CD14-positive monocyte (primary cell): ENCODE measurements at regions not wholly inside any gene's neighbourhood (a gene's known extent, or its start where the extent isn't known, plus 50 kb on each side); places are given as distances from the start of the nearest gene placed in this dataset.

Source experiments
- DNase-seq, 3 donors: peaks; one replicate each; pipeline ENCODE4 v3.0.0-alpha.2; 2011 to 2022
- H2AFZ ChIP-seq: 2 replicates; pipeline ENCODE4 v1.6.0; 2012; ENCODE audit warnings: mild to moderate bottlenecking, low read depth, low read length, inconsistent platforms; ENCODE audit not compliant: insufficient read depth, poor library complexity, severe bottlenecking
- H3K27ac ChIP-seq, 2 donors: 1 replicate in 1 of 2; 2 replicates in 1 of 2; pipeline ENCODE4 v1.5.1; 2012 to 2013; ENCODE audit warnings: low read length in 2 of 2, control low read depth in 1 of 2, inconsistent platforms in 1 of 2, low read depth in 1 of 2, mild to moderate bottlenecking in 1 of 2
- H3K27me3 ChIP-seq, 2 donors: one replicate each; pipeline versions ENCODE4 v1.6.0 to v1.6.1; 2011 to 2013; ENCODE audit warnings: low read length in 2 of 2; ENCODE audit not compliant: control insufficient read depth in 2 of 2, insufficient read depth in 2 of 2
- H3K36me3 ChIP-seq, 2 donors: replicated peaks in 1 of 2; 1 replicate in 1 of 2; 2 replicates in 1 of 2; pipeline versions ENCODE4 v1.5.1 to v1.6.1; 2012 to 2013; ENCODE audit warnings: low read length in 2 of 2, control low read depth in 1 of 2, inconsistent platforms in 1 of 2, mild to moderate bottlenecking in 1 of 2; ENCODE audit not compliant: insufficient read depth in 2 of 2, control insufficient read depth in 1 of 2
- H3K4me1 ChIP-seq, 2 donors: 1 replicate in 1 of 2; 2 replicates in 1 of 2; pipeline versions ENCODE4 v1.5.1 to v1.6.1; 2012 to 2013; ENCODE audit warnings: low read length in 2 of 2, control low read depth in 1 of 2, inconsistent platforms in 1 of 2, mild to moderate bottlenecking in 1 of 2, moderate library complexity in 1 of 2; ENCODE audit not compliant: insufficient read depth in 2 of 2, control insufficient read depth in 1 of 2
- H3K4me2 ChIP-seq: replicated peaks from 2 replicates; pipeline ENCODE3; 2012; ENCODE audit warnings: low read length, moderate library complexity, mild to moderate bottlenecking; ENCODE audit not compliant: poor library complexity, severe bottlenecking; ENCODE audit errors: extremely low read depth
- H3K4me3 ChIP-seq, 3 experiments: fragments of 200-600 bp in 1 of 3; sonication (generic) in 1 of 3; replicated peaks in 1 of 3; 1 replicate in 2 of 3; 2 replicates in 1 of 3; pipeline ENCODE4 v1.5.1; 2011 to 2013; ENCODE audit warnings: low read length in 3 of 3, mild to moderate bottlenecking in 3 of 3, control low read depth in 2 of 3, low read depth in 2 of 3, inconsistent platforms in 1 of 3, moderate library complexity in 1 of 3
- H3K79me2 ChIP-seq: 2 replicates; pipeline ENCODE4 v1.6.0; 2012; ENCODE audit warnings: mild to moderate bottlenecking, control low read depth, inconsistent platforms, low read length, moderate library complexity; ENCODE audit not compliant: insufficient read depth
- H3K9ac ChIP-seq: 2 replicates; pipeline ENCODE4 v1.6.0; 2017; ENCODE audit warnings: low read length, mild to moderate bottlenecking; ENCODE audit not compliant: insufficient read depth, poor library complexity, severe bottlenecking
- H3K9me3 ChIP-seq, 2 donors: replicated peaks in 1 of 2; 1 replicate in 1 of 2; 2 replicates in 1 of 2; pipeline versions ENCODE4 v1.5.1 to v1.6.1; 2012 to 2013; ENCODE audit warnings: low read length in 2 of 2, control low read depth in 1 of 2; ENCODE audit not compliant: control insufficient read depth in 1 of 2, insufficient read depth in 1 of 2
- H4K20me1 ChIP-seq: 2 replicates; pipeline ENCODE4 v1.6.0; 2012; ENCODE audit warnings: mild to moderate bottlenecking, low read length, control low read depth, moderate library complexity; ENCODE audit not compliant: insufficient read depth
- H3K27ac Mint-ChIP-seq, 7 donors: one replicate each; pipeline ENCODE4 v1.8.0; 2020; ENCODE audit warnings: mild to moderate bottlenecking in 7 of 7, mixed read lengths in 7 of 7, moderate library complexity in 6 of 7, inconsistent platforms in 2 of 7
- H3K27me3 Mint-ChIP-seq, 3 donors: one replicate each; pipeline ENCODE4 v1.8.0; 2021 to 2022; ENCODE audit warnings: low read depth in 3 of 3, mild to moderate bottlenecking in 3 of 3, mixed read lengths in 3 of 3, moderate library complexity in 3 of 3, inconsistent platforms in 1 of 3
- H3K36me3 Mint-ChIP-seq, 2 donors: one replicate each; pipeline ENCODE4 v1.8.0; 2020; ENCODE audit warnings: mixed read lengths in 2 of 2, inconsistent platforms in 1 of 2, mild to moderate bottlenecking in 1 of 2
- H3K4me1 Mint-ChIP-seq: one replicate; pipeline ENCODE4 v1.8.0; 2020; ENCODE audit warnings: mild to moderate bottlenecking, mixed read lengths
- H3K4me3 Mint-ChIP-seq, 2 donors: one replicate each; pipeline ENCODE4 v1.8.0; 2020; ENCODE audit warnings: mild to moderate bottlenecking in 2 of 2, mixed read lengths in 2 of 2, moderate library complexity in 1 of 2
- H3K9me3 Mint-ChIP-seq, 7 donors: one replicate each; pipeline ENCODE4 v1.8.0; 2020 to 2022; ENCODE audit warnings: mixed read lengths in 7 of 7, mild to moderate bottlenecking in 6 of 7, moderate library complexity in 6 of 7, inconsistent platforms in 2 of 7
- WGBS: methylation state at CpG from one replicate; pipeline ENCODE4 v1.1.5; 2013; ENCODE audit warnings: missing lambda C conversion rate; ENCODE audit not compliant: insufficient coverage; 5-methylcytosine and 5-hydroxymethylcytosine counted together
- intact Hi-C, 2 donors: fragments of 100-400 bp; cut with micrococcal nuclease; formaldehyde crosslinking; loops; one replicate each; pipeline versions ENCODE4 v1.15.0 to v1.15.1; 2023
- TF ChIP-seq, protein P1 (sequence below): fragments of 200-600 bp; IDR thresholded peaks from one replicate; pipeline ENCODE4 v1.8.0; 2022; ENCODE audit warnings: antibody characterized with exemption, mild to moderate bottlenecking

DNA sequence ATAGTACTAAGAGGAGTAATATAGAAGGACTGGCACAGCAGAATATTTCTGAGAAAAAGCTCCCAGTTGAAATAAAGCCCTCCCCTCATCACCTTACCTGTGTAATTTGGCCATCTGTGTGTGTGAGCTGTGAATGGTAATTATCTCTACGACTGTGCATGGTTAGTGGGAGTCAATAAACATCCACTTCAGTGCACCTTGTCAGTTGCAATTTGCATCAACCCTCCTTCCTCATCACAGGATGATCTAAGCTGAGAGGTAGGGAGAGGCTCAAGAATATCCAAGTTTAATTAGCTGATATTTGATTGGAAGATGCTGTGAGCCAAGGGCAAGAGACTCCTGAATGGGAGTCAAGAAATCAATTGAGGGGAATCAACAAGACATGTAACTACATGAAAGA is 694.9 kb upstream of the KLHL29 start:
- Histone ChIP-seq H3K4me1 (no peaks in the 10 kb centered on the region), H3K27ac (no peak overlapping the region), H3K4me3 (no peak overlapping the region), H2AFZ (no peak overlapping the region), H3K9me3 (peaks cover 0 to 13% of the 10 kb centered on the region in 2 donors), H4K20me1 (no peaks in the 10 kb centered on the region), H3K36me3 (no peaks in the 10 kb centered on the region), H3K9ac (no peak overlapping the region), H3K79me2 (no peaks in the 10 kb centered on the region), H3K27me3 (no peaks in the 10 kb centered on the region), H3K4me2 (no peak overlapping the region)
- TF ChIP-seq, protein P1, sequence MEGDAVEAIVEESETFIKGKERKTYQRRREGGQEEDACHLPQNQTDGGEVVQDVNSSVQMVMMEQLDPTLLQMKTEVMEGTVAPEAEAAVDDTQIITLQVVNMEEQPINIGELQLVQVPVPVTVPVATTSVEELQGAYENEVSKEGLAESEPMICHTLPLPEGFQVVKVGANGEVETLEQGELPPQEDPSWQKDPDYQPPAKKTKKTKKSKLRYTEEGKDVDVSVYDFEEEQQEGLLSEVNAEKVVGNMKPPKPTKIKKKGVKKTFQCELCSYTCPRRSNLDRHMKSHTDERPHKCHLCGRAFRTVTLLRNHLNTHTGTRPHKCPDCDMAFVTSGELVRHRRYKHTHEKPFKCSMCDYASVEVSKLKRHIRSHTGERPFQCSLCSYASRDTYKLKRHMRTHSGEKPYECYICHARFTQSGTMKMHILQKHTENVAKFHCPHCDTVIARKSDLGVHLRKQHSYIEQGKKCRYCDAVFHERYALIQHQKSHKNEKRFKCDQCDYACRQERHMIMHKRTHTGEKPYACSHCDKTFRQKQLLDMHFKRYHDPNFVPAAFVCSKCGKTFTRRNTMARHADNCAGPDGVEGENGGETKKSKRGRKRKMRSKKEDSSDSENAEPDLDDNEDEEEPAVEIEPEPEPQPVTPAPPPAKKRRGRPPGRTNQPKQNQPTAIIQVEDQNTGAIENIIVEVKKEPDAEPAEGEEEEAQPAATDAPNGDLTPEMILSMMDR, result no peak
- whole genome bisulfite sequencing, result no CpG with 5 or more reads among the region's 1 CpG
- DNase-seq, result no peak
- intact Hi-C loops, result no loop called here
- peaks cover 0 to 7% (median 2%) of the 10 kb centered on the region in 7 donors for H3K9me3 Mint-ChIP-seq
- H3K36me3 Mint-ChIP-seq, result no peaks in the 10 kb centered on the region
- no peaks in the 10 kb centered on the region for H3K4me1 Mint-ChIP-seq
- no peaks in the 10 kb centered on the region for H3K27me3 Mint-ChIP-seq
- H3K27ac Mint-ChIP-seq, result no peak overlapping the region
- no peak overlapping the region for H3K4me3 Mint-ChIP-seq

DNA sequence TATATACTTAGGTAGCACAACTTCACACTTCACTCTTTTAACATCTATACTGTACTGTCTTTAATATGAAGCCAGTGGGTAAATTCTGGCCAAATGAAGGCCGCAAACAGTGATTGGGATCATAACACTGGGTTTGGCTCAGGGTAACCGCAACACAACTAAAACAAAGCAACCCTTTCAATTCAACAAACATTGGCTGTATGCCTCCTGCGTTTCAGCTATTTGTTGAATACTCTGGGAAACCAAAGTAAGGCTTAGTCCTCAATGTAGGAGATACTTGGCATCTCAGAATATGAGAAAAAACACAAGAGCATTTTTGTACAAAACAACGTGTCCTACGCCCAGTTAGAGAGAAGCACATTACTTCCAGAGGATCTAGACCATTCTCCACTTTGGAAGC is 693.3 kb upstream of the KLHL29 start:
- intact Hi-C loops, result no loop called here
- H2AFZ ChIP-seq, result no peak overlapping the region
- no peaks in the 10 kb centered on the region for H3K27me3 ChIP-seq
- Mint-ChIP-seq H3K9me3 (peaks cover 0 to 5% (median 2%) of the 10 kb centered on the region in 7 donors), H3K27ac (no peak overlapping the region), H3K4me1 (no peaks in the 10 kb centered on the region), H3K27me3 (no peaks in the 10 kb centered on the region), H3K4me3 (no peak overlapping the region), H3K36me3 (no peaks in the 10 kb centered on the region)
- H3K4me1 ChIP-seq, result no peaks in the 10 kb centered on the region
- H3K79me2 ChIP-seq, result no peaks in the 10 kb centered on the region
- peaks cover 0 to 10% of the 10 kb centered on the region in 2 donors for H3K9me3 ChIP-seq
- H3K36me3 ChIP-seq, result no peaks in the 10 kb centered on the region
- H4K20me1 ChIP-seq, result no peaks in the 10 kb centered on the region
- no CpG with 5 or more reads among the region's 5 CpGs for WGBS
- H3K9ac ChIP-seq, result no peak overlapping the region
- DNase-seq, result no peak
- no peak overlapping the region for H3K4me3 ChIP-seq
- H3K27ac ChIP-seq, result no peak overlapping the region
- TF ChIP-seq, protein P1, result no peak
- H3K4me2 ChIP-seq, result no peak overlapping the region
